Prostate gland (tissue), 1 donor: ENCODE measurements at regions not wholly inside any gene's neighbourhood (a gene's known extent, or its start where the extent isn't known, plus 50 kb on each side); places are given as distances from the start of the nearest gene placed in this dataset.

Experiments used
- POLR2A ChIP-seq: fragments of 450-650 bp; IDR thresholded peaks from one replicate; pipeline ENCODE4 v1.6.1; 2016; ENCODE audit warnings: antibody characterized with exemption, mild to moderate bottlenecking
- POLR2AphosphoS5 ChIP-seq: sonication (generic); formaldehyde crosslinking; IDR thresholded peaks from one replicate; pipeline ENCODE4 v1.6.1; 2017; ENCODE audit warnings: antibody characterized with exemption

GRCh38 chr2:380772-381171, 92.9 kb upstream of the ALKAL2 start:
- TF ChIP-seq POLR2AphosphoS5 (no peak), POLR2A (no peak)
